ENCODE measurements at regions not wholly inside any gene's neighbourhood (a gene's known extent, or its start where the extent isn't known, plus 50 kb on each side); places are given as distances from the start of the nearest gene placed in this dataset.
A peak's percentile ranks its signal among the peaks of the same experiment; 100 is the strongest.

- no peak overlapping the region for H2BK15ac ChIP-seq (ENCODE audit: low read length)
- H3K27ac ChIP-seq (replicated peaks; ENCODE audit: low read length): no peak overlapping the region
- H3K4ac ChIP-seq (ENCODE audit: low read length): no peak overlapping the region
- no peaks in the 10 kb centered on the region for H3K79me1 ChIP-seq (ENCODE audit: low read depth, low read length)
- no peak overlapping the region for H2BK120ac ChIP-seq (ENCODE audit: low read depth, low read length)
- no peak overlapping the region for H2AFZ ChIP-seq (ENCODE audit: low read length)
- DNase-seq (ENCODE audit: low spot score): no peak
- no peaks in the 10 kb centered on the region for H3K9me3 ChIP-seq (replicated peaks in 1 of 2; ENCODE audit: control insufficient read depth in 2 of 2, insufficient read depth in 1 of 2, low read depth in 1 of 2, low read length in 2 of 2)
- H4K8ac ChIP-seq (ENCODE audit: low read depth, low read length): no peak overlapping the region
- H4K91ac ChIP-seq (ENCODE audit: low read depth, low read length, poor library complexity): no peak overlapping the region
- H2BK12ac ChIP-seq (ENCODE audit: low read length): no peak overlapping the region
- H2AK5ac ChIP-seq (ENCODE audit: low read depth, low read length): no peak overlapping the region
- H3K14ac ChIP-seq (ENCODE audit: low read length): no peak overlapping the region
- H3K4me1 ChIP-seq (ENCODE audit: control insufficient read depth in 2 of 2, insufficient read depth in 1 of 2, low read depth in 1 of 2, low read length in 2 of 2): peaks cover 13 to 14% of the 10 kb centered on the region in 2 donors
- H3K4me2 ChIP-seq (ENCODE audit: insufficient read depth, low read length, poor library complexity, severe bottlenecking): no peak overlapping the region
- no peak overlapping the region for H2BK5ac ChIP-seq (ENCODE audit: low read length)
- H3K23ac ChIP-seq (ENCODE audit: low read depth, low read length, poor library complexity): no peak overlapping the region
- no CpG with 5 or more reads among the region's 3 CpGs for WGBS, 2 donors (ENCODE audit: extremely low coverage in 2 of 2, insufficient read length in 2 of 2, insufficient replicate concordance in 1 of 2)
- no peak overlapping the region for H3K18ac ChIP-seq (ENCODE audit: low read length)
- H3K9ac ChIP-seq (ENCODE audit: low read depth, low read length, poor library complexity): no peak overlapping the region
- no peak overlapping the region for H3K4me3 ChIP-seq (ENCODE audit: low read length in 2 of 2)
- no peaks in the 10 kb centered on the region for H3K27me3 ChIP-seq (ENCODE audit: control insufficient read depth in 3 of 3, insufficient read depth in 3 of 3, low read depth in 1 of 3, low read length in 3 of 3)
- no peaks in the 10 kb centered on the region for H3K36me3 ChIP-seq (replicated peaks in 1 of 2; ENCODE audit: control insufficient read depth in 2 of 2, insufficient read depth in 2 of 2, low read length in 2 of 2)
Observed at GRCh38 chr6:14862845-14863244, 383.0 kb upstream of the JARID2 start.

GRCh38 chr6:14863902-14864850, 381.7 kb upstream of the JARID2 start:
- DNase-seq (ENCODE audit: low spot score): no peak
- Histone ChIP-seq H3K4me2 (ENCODE audit: insufficient read depth, low read length, poor library complexity, severe bottlenecking) (no peak overlapping the region), H3K27ac (replicated peaks; ENCODE audit: low read length) (no peak overlapping the region), H3K79me1 (ENCODE audit: low read depth, low read length) (no peaks in the 10 kb centered on the region), H3K27me3 (ENCODE audit: control insufficient read depth in 3 of 3, insufficient read depth in 3 of 3, low read depth in 1 of 3, low read length in 3 of 3) (no peaks in the 10 kb centered on the region), H2BK12ac (ENCODE audit: low read length) (no peak overlapping the region), H2BK5ac (ENCODE audit: low read length) (no peak overlapping the region), H2AFZ (ENCODE audit: low read length) (peak overlapping the region; percentile 42), H3K4ac (ENCODE audit: low read length) (no peak overlapping the region), H3K18ac (ENCODE audit: low read length) (no peak overlapping the region), H3K14ac (ENCODE audit: low read length) (no peak overlapping the region), H4K91ac (ENCODE audit: low read depth, low read length, poor library complexity) (no peak overlapping the region), H3K23ac (ENCODE audit: low read depth, low read length, poor library complexity) (no peak overlapping the region), H3K9ac (ENCODE audit: low read depth, low read length, poor library complexity) (no peak overlapping the region), H2AK5ac (ENCODE audit: low read depth, low read length) (no peak overlapping the region), H2BK15ac (ENCODE audit: low read length) (no peak overlapping the region), H3K9me3 (replicated peaks in 1 of 2; ENCODE audit: control insufficient read depth in 2 of 2, insufficient read depth in 1 of 2, low read depth in 1 of 2, low read length in 2 of 2) (no peaks in the 10 kb centered on the region), H3K36me3 (replicated peaks in 1 of 2; ENCODE audit: control insufficient read depth in 2 of 2, insufficient read depth in 2 of 2, low read length in 2 of 2) (no peaks in the 10 kb centered on the region), H2BK120ac (ENCODE audit: low read depth, low read length) (no peak overlapping the region), H3K4me3 (ENCODE audit: low read length in 2 of 2) (no peak overlapping the region), H3K4me1 (ENCODE audit: control insufficient read depth in 2 of 2, insufficient read depth in 1 of 2, low read depth in 1 of 2, low read length in 2 of 2) (peaks cover 13 to 16% of the 10 kb centered on the region in 2 donors), H4K8ac (ENCODE audit: low read depth, low read length) (no peak overlapping the region)
- WGBS, 2 donors (ENCODE audit: extremely low coverage in 2 of 2, insufficient read length in 2 of 2, insufficient replicate concordance in 1 of 2): no CpG with 5 or more reads among the region's 14 CpGs

- Histone ChIP-seq H3K36me3 (replicated peaks in 1 of 2; ENCODE audit: control insufficient read depth in 2 of 2, insufficient read depth in 2 of 2, low read length in 2 of 2) (no peaks in the 10 kb centered on the region), H2BK15ac (ENCODE audit: low read length) (no peak overlapping the region), H3K23ac (ENCODE audit: low read depth, low read length, poor library complexity) (no peak overlapping the region), H2AK5ac (ENCODE audit: low read depth, low read length) (no peak overlapping the region), H4K91ac (ENCODE audit: low read depth, low read length, poor library complexity) (no peak overlapping the region), H3K18ac (ENCODE audit: low read length) (no peak overlapping the region), H3K4me3 (ENCODE audit: low read length in 2 of 2) (no peak overlapping the region), H2BK12ac (ENCODE audit: low read length) (no peak overlapping the region), H3K4me2 (ENCODE audit: insufficient read depth, low read length, poor library complexity, severe bottlenecking) (no peak overlapping the region), H2BK120ac (ENCODE audit: low read depth, low read length) (no peak overlapping the region), H3K27me3 (ENCODE audit: control insufficient read depth in 3 of 3, insufficient read depth in 3 of 3, low read depth in 1 of 3, low read length in 3 of 3) (no peaks in the 10 kb centered on the region), H3K9me3 (replicated peaks in 1 of 2; ENCODE audit: control insufficient read depth in 2 of 2, insufficient read depth in 1 of 2, low read depth in 1 of 2, low read length in 2 of 2) (no peaks in the 10 kb centered on the region), H3K4me1 (ENCODE audit: control insufficient read depth in 2 of 2, insufficient read depth in 1 of 2, low read depth in 1 of 2, low read length in 2 of 2) (peaks cover 13 to 16% of the 10 kb centered on the region in 2 donors), H3K9ac (ENCODE audit: low read depth, low read length, poor library complexity) (no peak overlapping the region), H2BK5ac (ENCODE audit: low read length) (no peak overlapping the region), H3K4ac (ENCODE audit: low read length) (no peak overlapping the region), H3K14ac (ENCODE audit: low read length) (no peak overlapping the region), H4K8ac (ENCODE audit: low read depth, low read length) (no peak overlapping the region), H2AFZ (ENCODE audit: low read length) (peak overlapping the region; percentile 79), H3K27ac (replicated peaks; ENCODE audit: low read length) (no peak overlapping the region), H3K79me1 (ENCODE audit: low read depth, low read length) (no peaks in the 10 kb centered on the region)
- no peak for DNase-seq (ENCODE audit: low spot score)
- WGBS, 2 donors (ENCODE audit: extremely low coverage in 2 of 2, insufficient read length in 2 of 2, insufficient replicate concordance in 1 of 2): no CpG with 5 or more reads among the region's 5 CpGs
Observed at GRCh38 chr6:14865531-14866100, 380.3 kb upstream of the JARID2 start.

- no CpG with 5 or more reads among the region's 1 CpG for WGBS, 2 donors (ENCODE audit: extremely low coverage in 2 of 2, insufficient read length in 2 of 2, insufficient replicate concordance in 1 of 2)
- Histone ChIP-seq H3K36me3 (replicated peaks in 1 of 2; ENCODE audit: control insufficient read depth in 2 of 2, insufficient read depth in 2 of 2, low read length in 2 of 2) (no peaks in the 10 kb centered on the region), H3K4ac (ENCODE audit: low read length) (no peak overlapping the region), H2AK5ac (ENCODE audit: low read depth, low read length) (no peak overlapping the region), H3K4me3 (ENCODE audit: low read length in 2 of 2) (no peak overlapping the region), H3K9ac (ENCODE audit: low read depth, low read length, poor library complexity) (no peak overlapping the region), H3K27ac (replicated peaks; ENCODE audit: low read length) (no peak overlapping the region), H2BK120ac (ENCODE audit: low read depth, low read length) (no peak overlapping the region), H3K79me1 (ENCODE audit: low read depth, low read length) (no peaks in the 10 kb centered on the region), H3K18ac (ENCODE audit: low read length) (no peak overlapping the region), H2BK12ac (ENCODE audit: low read length) (no peak overlapping the region), H4K91ac (ENCODE audit: low read depth, low read length, poor library complexity) (no peak overlapping the region), H3K23ac (ENCODE audit: low read depth, low read length, poor library complexity) (no peak overlapping the region), H3K4me1 (ENCODE audit: control insufficient read depth in 2 of 2, insufficient read depth in 1 of 2, low read depth in 1 of 2, low read length in 2 of 2) (peaks cover 12 to 13% of the 10 kb centered on the region in 2 donors), H2AFZ (ENCODE audit: low read length) (no peak overlapping the region), H3K9me3 (replicated peaks in 1 of 2; ENCODE audit: control insufficient read depth in 2 of 2, insufficient read depth in 1 of 2, low read depth in 1 of 2, low read length in 2 of 2) (peaks cover 0 to 1% of the 10 kb centered on the region in 2 donors), H2BK15ac (ENCODE audit: low read length) (no peak overlapping the region), H2BK5ac (ENCODE audit: low read length) (no peak overlapping the region), H3K4me2 (ENCODE audit: insufficient read depth, low read length, poor library complexity, severe bottlenecking) (no peak overlapping the region), H4K8ac (ENCODE audit: low read depth, low read length) (no peak overlapping the region), H3K27me3 (ENCODE audit: control insufficient read depth in 3 of 3, insufficient read depth in 3 of 3, low read depth in 1 of 3, low read length in 3 of 3) (no peaks in the 10 kb centered on the region), H3K14ac (ENCODE audit: low read length) (no peak overlapping the region)
- no peak for DNase-seq (ENCODE audit: low spot score)
Observed at GRCh38 chr6:14867802-14868201, 378.1 kb upstream of the JARID2 start.
